H1 (cell line): ENCODE measurements at regions not wholly inside any gene's neighbourhood (a gene's known extent, or its start where the extent isn't known, plus 50 kb on each side); places are given as distances from the start of the nearest gene placed in this dataset.

ENCODE experiments used
- CTCF ChIA-PET: fragments of 300-600 bp; sonication (Branson Sonifier 250); formaldehyde crosslinking; loops from one replicate; lab custom pipeline; 2021; ENCODE audit not compliant: partially characterized antibody; lab: Charles Lee
- POLR2A ChIA-PET: fragments of 300-600 bp; sonication (Branson Sonifier 250); formaldehyde crosslinking; loops from one replicate; lab custom pipeline; 2021; ENCODE audit warnings: inconsistent platforms; ENCODE audit not compliant: partially characterized antibody; lab: Charles Lee
- DNase-seq, 2 experiments: peaks; one replicate each; pipeline versions ENCODE4 v3.0.0 to v3.0.0-alpha.2; 2010 to 2022; ENCODE audit warnings: low spot score in 2 of 2, low read depth in 1 of 2, mixed read lengths in 1 of 2
- FAIRE-seq: peaks from 2 replicates; lab custom pipeline; 2011; peaks lifted over from hg19 to GRCh38; lab: Jason Lieb, UNC
- H2AFZ ChIP-seq: 2 replicates; pipeline ENCODE4 v1.8.1; 2012; ENCODE audit warnings: low read length, inconsistent platforms
- H2AK5ac ChIP-seq: 2 replicates; pipeline ENCODE4 v1.6.1; 2013; ENCODE audit warnings: low read depth, low read length
- H2BK120ac ChIP-seq: replicated peaks from 2 replicates; pipeline ENCODE3; 2013; ENCODE audit warnings: low read depth, low read length, inconsistent platforms
- H2BK12ac ChIP-seq: 2 replicates; pipeline ENCODE4 v1.6.1; 2013; ENCODE audit warnings: low read depth, low read length
- H2BK15ac ChIP-seq: 2 replicates; pipeline ENCODE4 v1.6.1; 2013; ENCODE audit warnings: low read length
- H2BK20ac ChIP-seq: 2 replicates; pipeline ENCODE4 v1.6.1; 2013; ENCODE audit warnings: low read length
- H2BK5ac ChIP-seq: 2 replicates; pipeline ENCODE4 v1.6.1; 2013; ENCODE audit warnings: low read depth, low read length
- H3K14ac ChIP-seq: 2 replicates; pipeline ENCODE4 v1.6.1; 2013; ENCODE audit warnings: inconsistent platforms; ENCODE audit not compliant: insufficient read length
- H3K18ac ChIP-seq: 2 replicates; pipeline ENCODE4 v1.6.1; 2013; ENCODE audit warnings: low read length; ENCODE audit errors: extremely low read depth
- H3K23ac ChIP-seq: 2 replicates; pipeline ENCODE4 v1.6.1; 2013; ENCODE audit warnings: inconsistent platforms; ENCODE audit not compliant: insufficient read length
- H3K23me2 ChIP-seq: 2 replicates; pipeline ENCODE4 v1.6.1; 2013; ENCODE audit warnings: low read depth, low read length
- H3K27ac ChIP-seq: 2 replicates; pipeline ENCODE4 v1.6.1; 2011; ENCODE audit warnings: low read depth, low read length, inconsistent platforms
- H3K27me3 ChIP-seq, 4 experiments: replicated peaks in 1 of 4; 1 replicate in 1 of 4; 2 replicates in 3 of 4; pipeline versions ENCODE4 v1.6.1 to v1.8.1; 2011 to 2013; ENCODE audit warnings: low read length in 3 of 4, mild to moderate bottlenecking in 3 of 4, inconsistent platforms in 2 of 4, mixed read lengths in 2 of 4, moderate library complexity in 1 of 4; ENCODE audit not compliant: control insufficient read depth in 3 of 4, insufficient read depth in 3 of 4; ENCODE audit errors: extremely low read depth in 1 of 4
- H3K36me3 ChIP-seq, 4 experiments: 2 replicates each; pipeline versions ENCODE4 v1.6.1 to v1.8.1; 2011 to 2013; ENCODE audit warnings: mild to moderate bottlenecking in 4 of 4, low read length in 3 of 4, moderate library complexity in 2 of 4, control low read depth in 1 of 4, inconsistent platforms in 1 of 4; ENCODE audit not compliant: insufficient read depth in 4 of 4, control insufficient read depth in 2 of 4
- H3K4ac ChIP-seq: replicated peaks from 2 replicates; pipeline ENCODE3; 2013; ENCODE audit warnings: low read length, low read depth, mixed read lengths, inconsistent platforms; ENCODE audit not compliant: insufficient read length
- H3K4me1 ChIP-seq, 4 experiments: replicated peaks in 1 of 4; 1 replicate in 1 of 4; 2 replicates in 3 of 4; pipeline versions ENCODE4 v1.6.1 to v1.8.1; 2011 to 2013; ENCODE audit warnings: low read length in 3 of 4, inconsistent platforms in 2 of 4, mixed read lengths in 1 of 4; ENCODE audit not compliant: insufficient read depth in 4 of 4, control insufficient read depth in 3 of 4
- H3K4me2 ChIP-seq, 2 experiments: 2 replicates each; pipeline versions ENCODE4 v1.6.1 to v1.8.1; 2011 to 2013; ENCODE audit warnings: low read depth in 2 of 2, low read length in 2 of 2, control low read depth in 1 of 2, inconsistent platforms in 1 of 2, mild to moderate bottlenecking in 1 of 2; ENCODE audit not compliant: insufficient read depth in 1 of 2
- H3K4me3 ChIP-seq, 4 experiments: fragments of 200-600, 300-600 bp in 1 of 4; sonication (generic), shearing (Covaris generic), sonication (Bioruptor Twin) in 1 of 4; 2 replicates each; pipeline versions ENCODE4 v1.5.1 to v1.8.1; 2011 to 2016; ENCODE audit warnings: low read length in 4 of 4, low read depth in 3 of 4, control low read depth in 2 of 4, inconsistent platforms in 2 of 4, mild to moderate bottlenecking in 2 of 4, mixed read lengths in 1 of 4, moderate library complexity in 1 of 4; ENCODE audit not compliant: insufficient read depth in 2 of 4; ENCODE audit errors: extremely low read depth in 1 of 4
- H3K56ac ChIP-seq: replicated peaks from 2 replicates; pipeline ENCODE3; 2013; ENCODE audit warnings: low read depth, mild to moderate bottlenecking, mixed read lengths, low read length, inconsistent platforms; ENCODE audit not compliant: insufficient read length
- H3K79me1 ChIP-seq: 2 replicates; pipeline ENCODE4 v1.6.1; 2013; ENCODE audit warnings: low read depth, low read length, control low read depth
- H3K79me2 ChIP-seq, 2 experiments: 2 replicates each; pipeline versions ENCODE4 v1.6.1 to v1.8.1; 2012 to 2013; ENCODE audit warnings: low read length in 2 of 2, mild to moderate bottlenecking in 2 of 2, inconsistent platforms in 1 of 2; ENCODE audit not compliant: insufficient read depth in 2 of 2, control insufficient read depth in 1 of 2
- H3K9ac ChIP-seq, 4 experiments: replicated peaks in 1 of 4; 1 replicate in 1 of 4; 2 replicates in 3 of 4; pipeline versions ENCODE4 v1.6.1 to v1.8.1; 2011 to 2013; ENCODE audit warnings: low read depth in 3 of 4, low read length in 3 of 4, control low read depth in 2 of 4, mild to moderate bottlenecking in 2 of 4, moderate library complexity in 2 of 4, inconsistent platforms in 1 of 4; ENCODE audit errors: extremely low read depth in 1 of 4
- H3K9me3 ChIP-seq, 2 experiments: 2 replicates each; pipeline versions ENCODE4 v1.6.1 to v1.8.1; 2012 to 2013; ENCODE audit warnings: mild to moderate bottlenecking in 2 of 2, moderate library complexity in 2 of 2, control low read depth in 1 of 2, inconsistent platforms in 1 of 2, low read depth in 1 of 2, low read length in 1 of 2, mixed read lengths in 1 of 2; ENCODE audit not compliant: insufficient read depth in 2 of 2
- H4K20me1 ChIP-seq, 2 experiments: replicated peaks in 1 of 2; 2 replicates each; pipeline versions ENCODE3 to v1.8.1; 2011 to 2013; ENCODE audit warnings: inconsistent platforms in 2 of 2, low read length in 2 of 2, mild to moderate bottlenecking in 1 of 2; ENCODE audit not compliant: insufficient read depth in 2 of 2, control insufficient read depth in 1 of 2
- H4K5ac ChIP-seq: 2 replicates; pipeline ENCODE4 v1.6.1; 2013; ENCODE audit warnings: low read length, low read depth, mixed read lengths, inconsistent platforms; ENCODE audit not compliant: insufficient read length
- H4K8ac ChIP-seq: 2 replicates; pipeline ENCODE4 v1.8.0; 2013; ENCODE audit warnings: mild to moderate bottlenecking, moderate library complexity, low read length, inconsistent platforms; ENCODE audit not compliant: insufficient read depth; ENCODE audit errors: extremely low read depth
- H4K91ac ChIP-seq: replicated peaks from 2 replicates; pipeline ENCODE3; 2013; ENCODE audit warnings: low read length, mixed read lengths, inconsistent platforms; ENCODE audit not compliant: insufficient read length
- ATF3 ChIP-seq: IDR thresholded peaks from 2 replicates; pipeline ENCODE4 v1.6.1; 2011; ENCODE audit warnings: low read depth, mild to moderate bottlenecking, low read length; ENCODE audit not compliant: insufficient read depth
- E2F6 ChIP-seq: IDR thresholded peaks from 2 replicates; pipeline ENCODE4 v1.6.1; 2012; ENCODE audit warnings: inconsistent platforms
- GABPA ChIP-seq: IDR thresholded peaks from 2 replicates; pipeline ENCODE4 v1.6.1; 2011; ENCODE audit warnings: mild to moderate bottlenecking, low read length, moderate library complexity, borderline replicate concordance; ENCODE audit not compliant: insufficient read depth
- NANOG ChIP-seq: IDR thresholded peaks from 2 replicates; pipeline ENCODE4 v1.6.1; 2011; ENCODE audit warnings: low read length, low read depth, mild to moderate bottlenecking, inconsistent platforms; ENCODE audit not compliant: insufficient read depth, poor library complexity, severe bottlenecking
- PHF8 ChIP-seq: fragments of 200-600 bp; sonication (generic); conservative IDR thresholded peaks from 2 replicates; pipeline ENCODE4 v1.7.1; 2012; ENCODE audit warnings: low read depth, mild to moderate bottlenecking, inconsistent platforms, low read length, moderate library complexity
- SAP30 ChIP-seq: fragments of 300-600 bp; sonication (generic); IDR thresholded peaks from 2 replicates; pipeline ENCODE4 v1.7.1; 2012; ENCODE audit warnings: low read length, moderate library complexity, mild to moderate bottlenecking, inconsistent platforms; ENCODE audit not compliant: insufficient read depth, insufficient replicate concordance
- SP1 ChIP-seq: IDR thresholded peaks from 2 replicates; pipeline ENCODE4 v1.6.1; 2011; ENCODE audit warnings: low read depth, low read length
- TCF12 ChIP-seq: IDR thresholded peaks from 2 replicates; pipeline ENCODE4 v1.6.1; 2011; ENCODE audit warnings: low read depth, mild to moderate bottlenecking, low read length
- USF2 ChIP-seq: IDR thresholded peaks from 2 replicates; pipeline ENCODE4 v1.6.1; 2011; ENCODE audit warnings: low read length, improper control_type of control experiment
- ZNF274 ChIP-seq: IDR thresholded peaks from 2 replicates; pipeline ENCODE4 v1.7.0; 2012; ENCODE audit warnings: low read length, borderline replicate concordance; ENCODE audit errors: extremely low read depth

GRCh38 chr6:51161752-51162151 is 343.1 kb downstream of the TFAP2B start:
- no peak overlapping the region for H3K18ac ChIP-seq
- H2BK12ac ChIP-seq, result no peak overlapping the region
- H4K91ac ChIP-seq, result no peak overlapping the region
- H2BK5ac ChIP-seq, result no peak overlapping the region
- no peaks in the 10 kb centered on the region for H3K9me3 ChIP-seq
- ChIA-PET CTCF (no interaction called here), POLR2A (no interaction called here)
- H4K8ac ChIP-seq, result no peak overlapping the region
- no peak overlapping the region for H3K56ac ChIP-seq
- no peak overlapping the region for H2BK15ac ChIP-seq
- H2BK20ac ChIP-seq, result no peak overlapping the region
- no peak overlapping the region for H4K5ac ChIP-seq
- H3K9ac ChIP-seq, result no peak overlapping the region
- H3K14ac ChIP-seq, result no peak overlapping the region
- no peak overlapping the region for H2AK5ac ChIP-seq
- no peak overlapping the region for H3K23ac ChIP-seq
- H3K27me3 ChIP-seq, result no peaks in the 10 kb centered on the region
- H3K4me3 ChIP-seq, result no peak overlapping the region
- TF ChIP-seq E2F6 (no peak), ATF3 (no peak), SP1 (no peak), PHF8 (no peak), GABPA (no peak), TCF12 (no peak), ZNF274 (no peak), NANOG (no peak), SAP30 (no peak), USF2 (no peak)
- no peak overlapping the region for H2BK120ac ChIP-seq
- no peak overlapping the region for H3K4ac ChIP-seq
- no peaks in the 10 kb centered on the region for H3K79me1 ChIP-seq
- no peak overlapping the region for H3K4me2 ChIP-seq
- FAIRE-seq, result no peak
- H3K27ac ChIP-seq, result no peak overlapping the region
- no peaks in the 10 kb centered on the region for H4K20me1 ChIP-seq
- no peaks in the 10 kb centered on the region for H3K4me1 ChIP-seq
- no peak overlapping the region for H2AFZ ChIP-seq
- no peaks in the 10 kb centered on the region for H3K36me3 ChIP-seq
- H3K23me2 ChIP-seq, result no peaks in the 10 kb centered on the region
- no peaks in the 10 kb centered on the region for H3K79me2 ChIP-seq
- DNase-seq, result no peak
